ENCODE measurements at regions not wholly inside any gene's neighbourhood (a gene's known extent, or its start where the extent isn't known, plus 50 kb on each side); places are given as distances from the start of the nearest gene placed in this dataset.

DNA sequence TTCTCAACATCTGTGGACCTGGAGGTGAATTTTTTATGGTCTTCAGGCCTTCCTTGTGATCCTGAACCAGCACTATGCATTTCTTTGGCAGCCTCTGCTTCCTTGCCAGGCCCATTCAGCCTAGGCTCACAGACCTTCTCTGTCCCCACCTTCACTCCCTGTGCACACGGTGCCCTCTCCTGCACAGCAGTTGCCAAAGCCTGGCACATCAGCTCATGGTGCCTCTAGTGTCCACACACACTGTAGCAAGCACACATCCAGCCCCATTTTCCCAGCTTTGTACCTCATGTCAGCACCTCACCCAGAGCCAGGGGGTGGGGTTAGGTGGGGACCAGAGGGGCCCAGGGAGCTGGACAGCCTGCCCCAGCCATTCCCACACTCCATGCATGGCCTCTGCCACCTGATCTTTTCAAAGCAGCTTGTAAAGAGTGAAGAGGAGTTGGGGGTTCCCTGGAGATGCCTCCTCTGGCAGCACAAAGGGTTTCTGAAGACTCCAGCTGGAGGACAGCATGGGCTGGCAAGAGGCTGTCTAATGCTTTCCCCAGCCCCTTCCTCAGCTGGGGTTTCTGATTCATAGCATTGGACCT, 57.9 kb upstream of the TMEM72 start:
- peak; percentile 55 for DNase-seq (ENCODE audit: low spot score)

DNA sequence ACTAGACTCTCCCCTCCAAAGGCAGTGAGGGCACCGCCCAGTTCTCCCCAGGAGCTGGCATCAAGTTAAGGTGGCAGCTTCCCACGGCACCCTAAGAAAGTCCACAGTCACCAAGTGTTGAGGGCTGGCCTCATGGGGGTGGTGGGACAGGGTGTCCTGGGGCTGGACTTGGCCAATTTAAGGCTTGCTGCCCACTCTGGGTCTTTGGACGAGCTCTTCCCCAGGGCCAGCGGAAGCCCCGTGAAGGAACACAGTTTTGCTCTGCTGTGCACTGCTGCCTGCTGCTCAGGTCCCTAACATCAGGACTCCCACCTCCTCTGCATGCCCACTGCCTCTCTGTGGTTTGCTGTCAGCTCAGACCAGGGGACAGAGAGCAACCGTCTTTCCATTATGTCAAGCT, 57.3 kb upstream of the TMEM72 start:
- no peak for DNase-seq (ENCODE audit: low spot score)

DNA sequence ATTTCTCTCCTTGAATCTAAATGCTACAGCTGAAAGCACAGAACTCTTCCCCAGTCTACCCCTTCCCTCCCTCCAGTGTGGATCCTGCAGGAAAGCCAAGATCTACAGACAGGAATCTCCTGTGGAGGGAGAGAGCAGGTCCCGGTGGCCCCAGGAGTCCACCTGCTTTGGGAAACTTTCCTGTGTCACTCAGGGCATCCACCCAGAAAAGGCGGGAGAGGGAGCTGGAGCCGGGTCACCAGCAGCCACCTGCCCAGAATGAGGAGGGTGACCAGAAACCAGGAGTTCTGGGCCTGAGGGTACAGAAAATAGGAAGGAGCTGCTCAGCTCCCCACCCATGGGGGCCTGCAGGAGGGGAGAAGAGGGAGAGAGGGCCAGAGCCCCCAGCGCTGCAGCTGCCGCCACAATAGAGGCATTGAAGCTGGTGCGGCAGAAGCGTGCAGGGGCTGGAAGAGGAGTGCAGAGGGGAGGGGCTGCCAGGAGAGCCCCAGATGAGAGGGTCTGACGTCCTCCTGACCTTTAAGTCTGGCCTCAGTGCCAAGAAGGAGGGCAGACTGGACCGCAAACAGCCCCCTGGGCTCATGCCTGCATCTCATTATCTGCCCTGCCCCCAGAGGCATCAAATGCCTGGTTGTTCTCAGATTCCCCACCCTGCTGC, 56.3 kb upstream of the TMEM72 start:
- DNase-seq (ENCODE audit: low spot score) = no peak

DNA sequence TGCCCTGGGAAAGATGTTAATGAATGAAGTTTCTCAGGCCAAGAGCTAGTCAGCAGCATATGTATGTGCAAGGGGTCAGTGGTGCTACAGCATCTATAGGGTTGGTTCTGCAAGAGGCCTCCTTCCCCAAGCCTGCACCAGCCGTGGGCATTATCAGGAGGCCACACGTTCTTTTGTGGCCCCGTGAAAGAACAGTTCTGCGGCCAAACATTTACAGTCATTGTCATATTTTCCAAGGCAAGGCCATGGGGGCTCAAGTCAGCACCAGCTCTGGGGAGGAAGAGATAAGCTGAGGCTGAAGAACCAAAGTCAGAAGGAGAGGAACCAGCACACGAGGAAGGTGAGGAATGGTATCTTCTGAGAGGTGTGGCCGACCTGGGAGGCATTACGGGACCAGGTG, 54.4 kb upstream of the TMEM72 start:
- no peak for DNase-seq (ENCODE audit: low spot score)

DNA sequence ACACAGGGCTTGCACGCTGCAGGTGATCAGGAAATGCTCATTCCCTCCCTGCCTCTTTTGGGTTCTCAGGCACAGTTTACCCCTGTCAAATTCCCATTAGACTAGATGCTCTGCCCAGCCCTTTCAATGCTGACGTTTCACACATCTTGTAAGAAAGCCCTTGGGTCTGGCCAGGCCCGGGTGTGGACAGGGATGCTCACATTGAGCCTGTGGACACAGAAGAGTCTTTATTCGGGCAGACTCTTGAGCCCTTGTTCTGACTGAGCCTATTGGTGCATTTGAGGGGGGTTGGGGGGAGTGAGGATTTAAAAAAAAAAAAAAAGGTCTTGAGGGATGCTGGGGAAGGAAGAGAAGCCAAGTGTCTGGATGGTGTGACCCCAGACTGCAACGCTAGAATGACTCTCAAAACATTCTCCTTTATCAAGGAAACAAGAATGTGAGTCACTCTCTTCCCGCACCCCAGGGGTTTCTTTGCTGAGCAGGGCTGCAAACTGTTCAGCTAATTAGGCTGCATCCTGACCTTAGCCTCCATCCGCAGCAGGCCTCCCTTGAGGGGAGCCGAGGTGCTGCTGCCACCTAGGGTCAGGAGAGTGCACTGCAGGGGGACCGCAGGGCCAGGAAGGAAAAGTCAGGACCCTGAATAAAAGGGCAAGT, 53.6 kb upstream of the TMEM72 start:
- DNase-seq (ENCODE audit: low spot score) = peak; percentile 92

DNA sequence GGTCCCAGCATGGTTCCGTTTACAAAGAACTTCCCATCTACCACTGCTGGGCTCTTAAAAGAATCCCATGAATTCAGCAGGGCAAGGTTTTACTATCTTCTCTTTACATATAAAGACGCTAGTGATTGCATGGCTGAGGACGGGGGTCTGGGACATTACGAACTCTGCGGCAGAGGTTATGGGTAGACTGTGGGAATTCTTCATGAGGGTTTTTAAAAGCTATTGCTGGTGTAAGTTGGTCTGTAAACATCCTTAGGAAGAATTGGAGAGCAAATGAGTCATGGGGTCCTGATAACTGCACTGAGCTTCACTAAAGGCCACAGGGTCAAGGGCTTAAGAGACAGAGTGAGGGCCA, 53.1 kb upstream of the TMEM72 start:
- no peak for DNase-seq (ENCODE audit: low spot score)

DNA sequence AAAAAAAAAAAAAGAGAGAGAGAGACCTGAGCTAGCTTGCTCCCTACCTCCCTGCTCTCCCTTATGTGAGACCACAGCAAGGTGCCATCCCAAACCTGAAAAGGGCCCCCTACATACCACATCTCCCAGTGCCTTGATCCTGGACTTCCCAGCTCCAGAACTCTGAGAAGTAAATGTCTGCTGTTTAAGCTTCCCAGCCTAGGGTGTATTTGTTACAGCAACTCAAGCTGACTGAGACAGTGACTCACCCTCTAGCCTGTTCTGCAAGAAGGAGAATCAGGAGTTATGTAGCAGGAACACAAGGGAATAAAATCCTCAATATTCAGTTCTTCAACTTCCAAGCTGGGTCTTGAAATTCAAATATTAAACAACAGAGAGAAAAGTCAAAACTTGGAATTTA, 52.1 kb upstream of the TMEM72 start:
- no peak for DNase-seq (ENCODE audit: low spot score)

DNA sequence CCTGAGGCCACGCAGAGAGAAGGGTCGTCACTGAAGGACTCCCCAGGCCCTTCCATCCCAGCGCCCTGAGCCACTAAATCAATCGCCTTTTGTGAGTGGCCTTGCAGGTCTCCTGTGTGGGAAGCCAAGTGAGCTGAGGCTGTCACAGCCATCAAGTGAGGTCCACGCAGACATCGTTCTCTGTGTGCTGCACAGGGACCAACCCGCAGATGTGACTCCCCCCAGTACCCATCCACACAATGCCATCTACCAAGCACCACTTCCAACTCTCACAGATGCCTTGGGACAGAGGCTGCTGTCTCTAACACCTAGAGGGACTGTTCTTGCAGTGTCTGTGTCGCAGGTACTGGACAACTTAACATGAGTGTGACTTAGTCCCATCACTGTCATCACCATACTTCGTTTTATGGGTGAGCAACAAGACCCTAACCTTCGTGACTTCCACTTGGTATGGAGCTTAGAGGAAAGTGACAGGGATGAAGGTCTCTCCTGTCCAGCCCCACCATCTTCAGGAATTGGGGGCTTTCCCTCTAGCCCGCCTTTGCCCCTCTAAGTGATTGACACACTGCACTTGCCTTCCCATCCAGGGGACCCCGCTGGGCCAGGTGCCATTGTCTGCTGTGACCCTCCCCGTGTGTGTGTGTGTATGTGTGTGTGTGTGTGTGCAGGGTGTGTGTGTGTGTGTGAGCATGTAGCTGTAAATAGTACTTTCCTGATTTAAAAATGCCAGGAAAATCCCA, 51.4 kb upstream of the TMEM72 start:
- no peak for DNase-seq (ENCODE audit: low spot score)

DNA sequence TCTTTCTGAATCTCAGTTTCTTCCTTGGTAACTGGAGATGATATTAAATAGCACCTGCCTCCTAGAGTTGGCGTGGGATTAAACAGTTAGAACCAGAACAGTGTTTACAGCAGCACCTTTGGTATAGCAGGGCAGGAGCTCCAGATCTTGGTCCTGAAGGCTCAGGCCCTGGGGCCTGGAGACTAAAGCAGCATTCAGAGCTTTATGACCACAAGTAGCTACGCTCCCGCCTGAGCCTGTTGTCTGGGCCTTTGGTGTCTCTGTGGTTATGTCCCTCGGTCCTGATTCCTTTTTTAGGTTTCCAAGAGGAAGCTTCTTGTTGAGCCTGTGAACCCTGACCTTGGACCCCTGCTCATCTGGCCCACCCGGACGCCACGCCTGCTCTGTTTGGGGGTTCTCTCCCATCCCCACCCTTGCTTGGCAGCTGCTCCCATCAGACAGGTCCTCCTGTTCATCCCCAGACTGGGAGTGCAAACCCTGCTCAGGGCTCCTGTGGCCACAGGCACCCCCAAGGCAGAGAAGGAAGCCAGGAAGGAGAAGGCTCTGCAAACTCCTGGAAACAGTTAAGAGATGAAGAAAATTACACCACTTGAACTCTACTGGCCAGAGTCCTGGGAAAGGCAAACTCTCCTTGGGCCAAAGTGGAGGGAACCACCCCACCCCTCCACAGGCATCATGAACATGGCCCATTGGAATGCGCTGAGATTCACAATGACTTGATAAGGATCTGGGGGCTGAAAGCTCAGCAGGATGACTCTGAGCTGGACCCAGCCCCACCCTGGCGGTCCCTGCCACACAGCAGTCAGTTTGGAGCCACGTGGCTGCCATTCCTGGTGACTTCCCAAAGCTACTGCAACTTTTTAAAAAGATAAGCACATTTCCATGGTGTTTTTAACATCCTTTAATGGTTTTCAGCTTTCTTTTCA, 50.1 kb upstream of the TMEM72 start:
- peak; percentile 59 for DNase-seq (ENCODE audit: low spot score)
